ENCODE measurements at regions not wholly inside any gene's neighbourhood (a gene's known extent, or its start where the extent isn't known, plus 50 kb on each side); places are given as distances from the start of the nearest gene placed in this dataset.

- H3K9me3 ChIP-seq (ENCODE audit: control insufficient read depth in 1 of 2, insufficient read depth in 1 of 2, low read length in 2 of 2) = no peaks in the 10 kb centered on the region
- no peak overlapping the region for H3K27ac ChIP-seq (ENCODE audit: low read depth in 1 of 2, low read length in 2 of 2)
- intact Hi-C loops (cut with DNase I, micrococcal nuclease) = no loop called here
- H3K36me3 ChIP-seq (ENCODE audit: insufficient read depth, low read length) = no peaks in the 10 kb centered on the region
- no peak overlapping the region for H3K4me3 ChIP-seq (ENCODE audit: low read length)
- Mint-ChIP-seq H3K4me1 (ENCODE audit: low read depth) (no peaks in the 10 kb centered on the region), H3K36me3 (ENCODE audit: low read depth) (no peaks in the 10 kb centered on the region), H3K27ac (no peak overlapping the region), H3K27me3 (peaks cover 36% of the 10 kb centered on the region), H3K9me3 (no peaks in the 10 kb centered on the region), H3K4me3 (no peak overlapping the region)
- TF ChIP-seq CTCF (IDR thresholded peaks at IDR 0.05) = no peak
- DNase-seq (no peak), ATAC-seq (ENCODE audit: poor library complexity) (no peak)
- H3K27me3 ChIP-seq (ENCODE audit: control insufficient read depth in 1 of 2, insufficient read depth in 2 of 2, low read length in 2 of 2) = peaks cover 0 to 2% of the 10 kb centered on the region in 2 experiments
- ChIA-PET POLR2A (no interaction called here), CTCF (no interaction called here)
- no peaks in the 10 kb centered on the region for H3K4me1 ChIP-seq (ENCODE audit: insufficient read depth, low read length)
These were observed 110.6 kb downstream of the PXDC1 start for GRCh38 chr6:3640868-3641267.

GRCh38 chr6:3638662-3639061 lies 112.9 kb downstream of the PXDC1 start:
- no peak overlapping the region for H3K27ac ChIP-seq (ENCODE audit: low read depth in 1 of 2, low read length in 2 of 2)
- no peak for ATAC-seq (ENCODE audit: poor library complexity)
- Mint-ChIP-seq H3K9me3 (no peaks in the 10 kb centered on the region), H3K27ac (no peak overlapping the region), H3K4me3 (no peak overlapping the region), H3K4me1 (ENCODE audit: low read depth) (no peaks in the 10 kb centered on the region), H3K36me3 (ENCODE audit: low read depth) (no peaks in the 10 kb centered on the region), H3K27me3 (peaks cover 33% of the 10 kb centered on the region)
- H3K27me3 ChIP-seq (ENCODE audit: control insufficient read depth in 1 of 2, insufficient read depth in 2 of 2, low read length in 2 of 2) = no peaks in the 10 kb centered on the region
- no peaks in the 10 kb centered on the region for H3K4me1 ChIP-seq (ENCODE audit: insufficient read depth, low read length)
- no peaks in the 10 kb centered on the region for H3K36me3 ChIP-seq (ENCODE audit: insufficient read depth, low read length)
- no peak for TF ChIP-seq CTCF (IDR thresholded peaks at IDR 0.05)
- ChIA-PET POLR2A (no interaction called here), CTCF (interaction anchor here (1.4 kb wide), 1 partner anchor 11 kb away, joined by 4 read pairs; no protein-coding TSS in a partner anchor)
- no peak for DNase-seq
- no peak overlapping the region for H3K4me3 ChIP-seq (ENCODE audit: low read length)
- intact Hi-C loops (cut with DNase I, micrococcal nuclease) = no loop called here
- no peaks in the 10 kb centered on the region for H3K9me3 ChIP-seq (ENCODE audit: control insufficient read depth in 1 of 2, insufficient read depth in 1 of 2, low read length in 2 of 2)

DNA sequence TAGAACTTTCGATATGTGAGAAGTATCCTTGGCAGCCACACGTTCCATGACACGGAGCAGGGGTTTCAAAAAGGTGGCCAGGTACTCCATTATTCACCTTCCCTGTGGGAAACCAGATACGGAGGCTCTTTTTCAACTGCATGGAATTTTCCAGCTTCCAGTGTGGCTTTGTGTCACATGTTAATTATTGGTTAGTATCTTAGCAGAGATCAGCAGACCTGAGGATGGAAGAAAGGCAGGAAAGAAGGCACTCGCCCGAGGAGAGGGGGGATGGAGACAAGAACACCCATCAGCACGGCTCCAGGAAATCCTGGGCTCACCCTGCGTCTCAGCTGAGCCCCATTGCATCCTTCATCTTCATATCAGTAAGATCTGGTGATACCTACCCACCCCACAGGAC lies 115.5 kb downstream of the PXDC1 start:
- Histone ChIP-seq H3K36me3 (ENCODE audit: insufficient read depth, low read length) (no peaks in the 10 kb centered on the region), H3K27ac (ENCODE audit: low read depth in 1 of 2, low read length in 2 of 2) (no peak overlapping the region), H3K4me1 (ENCODE audit: insufficient read depth, low read length) (no peaks in the 10 kb centered on the region), H3K4me3 (ENCODE audit: low read length) (no peak overlapping the region), H3K9me3 (ENCODE audit: control insufficient read depth in 1 of 2, insufficient read depth in 1 of 2, low read length in 2 of 2) (no peaks in the 10 kb centered on the region), H3K27me3 (ENCODE audit: control insufficient read depth in 1 of 2, insufficient read depth in 2 of 2, low read length in 2 of 2) (no peaks in the 10 kb centered on the region)
- Mint-ChIP-seq H3K4me1 (ENCODE audit: low read depth) (no peaks in the 10 kb centered on the region), H3K27me3 (peaks cover 22% of the 10 kb centered on the region), H3K27ac (no peak overlapping the region), H3K4me3 (no peak overlapping the region), H3K9me3 (no peaks in the 10 kb centered on the region), H3K36me3 (ENCODE audit: low read depth) (no peaks in the 10 kb centered on the region)
- DNase-seq (no peak), ATAC-seq (ENCODE audit: poor library complexity) (no peak)
- ChIA-PET POLR2A (no interaction called here), CTCF (no interaction called here)
- TF ChIP-seq CTCF (IDR thresholded peaks at IDR 0.05) = no peak
- intact Hi-C loops (cut with DNase I, micrococcal nuclease) = no loop called here
